Activated naive CD8-positive, alpha-beta T cell treated with anti-CD3 and anti-CD28 coated beads for 36 hours (primary cell): ENCODE measurements at regions not wholly inside any gene's neighbourhood (a gene's known extent, or its start where the extent isn't known, plus 50 kb on each side); places are given as distances from the start of the nearest gene placed in this dataset.

Source experiments
- DNase-seq: peaks from one replicate; pipeline ENCODE4 v3.0.0; 2021
- H3K27ac Mint-ChIP-seq: one replicate; pipeline ENCODE4 v1.8.0; 2022; ENCODE audit warnings: mild to moderate bottlenecking, moderate library complexity, mixed read lengths
- H3K27me3 Mint-ChIP-seq: one replicate; pipeline ENCODE4 v1.8.0; 2022; ENCODE audit warnings: mild to moderate bottlenecking, mixed read lengths
- H3K36me3 Mint-ChIP-seq: one replicate; pipeline ENCODE4 v1.8.0; 2021; ENCODE audit warnings: mild to moderate bottlenecking, mixed read lengths
- H3K4me1 Mint-ChIP-seq: one replicate; pipeline ENCODE4 v1.8.0; 2021; ENCODE audit warnings: mixed read lengths
- H3K4me3 Mint-ChIP-seq: one replicate; pipeline ENCODE4 v1.8.0; 2022; ENCODE audit warnings: mild to moderate bottlenecking, moderate library complexity, mixed read lengths
- H3K9me3 Mint-ChIP-seq: one replicate; pipeline ENCODE4 v1.8.0; 2022; ENCODE audit warnings: mixed read lengths

- H3K27ac Mint-ChIP-seq: no peak overlapping the region
- H3K4me3 Mint-ChIP-seq: no peak overlapping the region
- H3K36me3 Mint-ChIP-seq: no peaks in the 10 kb centered on the region
Observed at GRCh38 chr14:64639340-64639821, 64.8 kb upstream of the PLEKHG3 start.

GRCh38 chr14:64640839-64641238, 63.4 kb upstream of the PLEKHG3 start:
- peaks cover 6% of the 10 kb centered on the region for H3K4me1 Mint-ChIP-seq
- H3K36me3 Mint-ChIP-seq: no peaks in the 10 kb centered on the region
- peaks cover 4% of the 10 kb centered on the region for H3K27me3 Mint-ChIP-seq
- no peak for DNase-seq
- H3K27ac Mint-ChIP-seq: no peak overlapping the region
- H3K9me3 Mint-ChIP-seq: no peaks in the 10 kb centered on the region
- no peak overlapping the region for H3K4me3 Mint-ChIP-seq

More at GRCh38 chr14:64639340-64639821, 64.8 kb upstream of the PLEKHG3 start:
- no peak for DNase-seq
- peaks cover 6% of the 10 kb centered on the region for H3K4me1 Mint-ChIP-seq
- peaks cover 4% of the 10 kb centered on the region for H3K27me3 Mint-ChIP-seq
- H3K9me3 Mint-ChIP-seq: no peaks in the 10 kb centered on the region

GRCh38 chr14:64641760-64642159, 62.5 kb upstream of the PLEKHG3 start:
- Mint-ChIP-seq H3K4me1 (peaks cover 2% of the 10 kb centered on the region), H3K27ac (no peak overlapping the region), H3K4me3 (no peak overlapping the region), H3K9me3 (no peaks in the 10 kb centered on the region), H3K36me3 (no peaks in the 10 kb centered on the region), H3K27me3 (peaks cover 2% of the 10 kb centered on the region)
- DNase-seq: no peak

GRCh38 chr14:64643709-64644108, 60.5 kb upstream of the PLEKHG3 start:
- H3K27me3 Mint-ChIP-seq: peaks cover 2% of the 10 kb centered on the region
- H3K4me1 Mint-ChIP-seq: no peaks in the 10 kb centered on the region
- no peaks in the 10 kb centered on the region for H3K9me3 Mint-ChIP-seq

GRCh38 chr14:64644629-64645028, 59.6 kb upstream of the PLEKHG3 start:
- Mint-ChIP-seq H3K4me1 (no peaks in the 10 kb centered on the region), H3K4me3 (no peak overlapping the region), H3K36me3 (no peaks in the 10 kb centered on the region), H3K9me3 (no peaks in the 10 kb centered on the region), H3K27ac (no peak overlapping the region), H3K27me3 (peaks cover 11% of the 10 kb centered on the region)
- no peak for DNase-seq

More at GRCh38 chr14:64643709-64644108, 60.5 kb upstream of the PLEKHG3 start:
- Mint-ChIP-seq H3K27ac (no peak overlapping the region), H3K4me3 (no peak overlapping the region), H3K36me3 (no peaks in the 10 kb centered on the region)
- DNase-seq: no peak

GRCh38 chr14:64645220-64645892, 58.9 kb upstream of the PLEKHG3 start:
- Mint-ChIP-seq H3K36me3 (no peaks in the 10 kb centered on the region), H3K27me3 (peaks cover 11% of the 10 kb centered on the region), H3K4me3 (no peak overlapping the region), H3K27ac (no peak overlapping the region), H3K4me1 (no peaks in the 10 kb centered on the region), H3K9me3 (no peaks in the 10 kb centered on the region)
- no peak for DNase-seq

GRCh38 chr14:64646103-64646502, 58.1 kb upstream of the PLEKHG3 start:
- no peaks in the 10 kb centered on the region for H3K36me3 Mint-ChIP-seq

GRCh38 chr14:64649383-64649998, 54.7 kb upstream of the PLEKHG3 start:
- Mint-ChIP-seq H3K27ac (no peak overlapping the region), H3K4me1 (peaks cover 6% of the 10 kb centered on the region), H3K4me3 (no peak overlapping the region), H3K9me3 (no peaks in the 10 kb centered on the region), H3K27me3 (peaks cover 15% of the 10 kb centered on the region), H3K36me3 (no peaks in the 10 kb centered on the region)
- no peak for DNase-seq

More at GRCh38 chr14:64646103-64646502, 58.1 kb upstream of the PLEKHG3 start:
- H3K27me3 Mint-ChIP-seq: peaks cover 11% of the 10 kb centered on the region
- H3K4me1 Mint-ChIP-seq: no peaks in the 10 kb centered on the region
- no peak overlapping the region for H3K27ac Mint-ChIP-seq
- H3K9me3 Mint-ChIP-seq: no peaks in the 10 kb centered on the region
- H3K4me3 Mint-ChIP-seq: no peak overlapping the region
- DNase-seq: no peak

- Mint-ChIP-seq H3K4me3 (no peak overlapping the region), H3K27ac (no peak overlapping the region), H3K4me1 (peaks cover 12% of the 10 kb centered on the region), H3K36me3 (no peaks in the 10 kb centered on the region), H3K27me3 (peaks cover 14% of the 10 kb centered on the region), H3K9me3 (no peaks in the 10 kb centered on the region)
- no peak for DNase-seq
Observed at GRCh38 chr14:64653900-64654245, 50.4 kb upstream of the PLEKHG3 start.

GRCh38 chr14:64654246-64654900, 49.9 kb upstream of the PLEKHG3 start:
- Mint-ChIP-seq H3K27ac (peak overlapping the region; percentile 31), H3K4me1 (peaks cover 17% of the 10 kb centered on the region), H3K27me3 (peaks cover 14% of the 10 kb centered on the region), H3K4me3 (no peak overlapping the region), H3K36me3 (no peaks in the 10 kb centered on the region), H3K9me3 (no peaks in the 10 kb centered on the region)
- no peak for DNase-seq
